ENCODE measurements at regions not wholly inside any gene's neighbourhood (a gene's known extent, or its start where the extent isn't known, plus 50 kb on each side); places are given as distances from the start of the nearest gene placed in this dataset.

GRCh38 chr5:166881802-166882201, 1409.6 kb upstream of the WWC1 start:
- TF ChIP-seq CTCF (conservative IDR thresholded peaks at IDR 0.05; ENCODE audit: low read length), result no peak
- no peak for TF ChIP-seq EZH2phosphoT487 (IDR thresholded peaks at IDR 0.05; ENCODE audit: borderline replicate concordance, low read depth, low read length)
